GM12875 (cell line): ENCODE measurements at regions not wholly inside any gene's neighbourhood (a gene's known extent, or its start where the extent isn't known, plus 50 kb on each side); places are given as distances from the start of the nearest gene placed in this dataset.

Experiments
- H3K4me3 ChIP-seq: one replicate; pipeline ENCODE4 v1.5.1; 2011; ENCODE audit warnings: low read depth, low read length, control low read depth
- TF ChIP-seq, protein P1 (sequence below): IDR thresholded peaks from 2 replicates; pipeline ENCODE4 v1.5.1; 2011; ENCODE audit warnings: low read depth, mild to moderate bottlenecking, control low read depth, inconsistent platforms, low read length, moderate library complexity, borderline replicate concordance; ENCODE audit not compliant: insufficient read depth

DNA sequence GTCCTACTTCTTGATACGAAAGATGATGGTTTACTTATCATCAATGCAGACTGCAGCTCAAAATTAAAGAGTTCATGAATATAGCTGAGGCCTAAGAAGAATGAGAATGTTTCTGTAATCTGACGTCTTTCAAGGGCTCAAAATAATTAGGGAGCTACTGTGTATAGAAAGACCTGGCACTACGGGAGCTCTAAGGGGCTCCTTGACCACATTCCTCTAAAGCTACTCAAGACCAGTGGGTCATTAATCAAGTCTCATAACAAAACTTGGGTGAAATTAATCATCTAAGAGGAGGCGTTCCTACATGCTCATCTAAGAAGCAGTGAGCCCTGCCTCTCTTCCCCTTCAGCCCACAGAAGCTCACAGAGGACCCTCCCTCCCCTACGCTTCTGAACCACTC is 863.8 kb upstream of the AUTS2 start:
- TF ChIP-seq, protein P1, sequence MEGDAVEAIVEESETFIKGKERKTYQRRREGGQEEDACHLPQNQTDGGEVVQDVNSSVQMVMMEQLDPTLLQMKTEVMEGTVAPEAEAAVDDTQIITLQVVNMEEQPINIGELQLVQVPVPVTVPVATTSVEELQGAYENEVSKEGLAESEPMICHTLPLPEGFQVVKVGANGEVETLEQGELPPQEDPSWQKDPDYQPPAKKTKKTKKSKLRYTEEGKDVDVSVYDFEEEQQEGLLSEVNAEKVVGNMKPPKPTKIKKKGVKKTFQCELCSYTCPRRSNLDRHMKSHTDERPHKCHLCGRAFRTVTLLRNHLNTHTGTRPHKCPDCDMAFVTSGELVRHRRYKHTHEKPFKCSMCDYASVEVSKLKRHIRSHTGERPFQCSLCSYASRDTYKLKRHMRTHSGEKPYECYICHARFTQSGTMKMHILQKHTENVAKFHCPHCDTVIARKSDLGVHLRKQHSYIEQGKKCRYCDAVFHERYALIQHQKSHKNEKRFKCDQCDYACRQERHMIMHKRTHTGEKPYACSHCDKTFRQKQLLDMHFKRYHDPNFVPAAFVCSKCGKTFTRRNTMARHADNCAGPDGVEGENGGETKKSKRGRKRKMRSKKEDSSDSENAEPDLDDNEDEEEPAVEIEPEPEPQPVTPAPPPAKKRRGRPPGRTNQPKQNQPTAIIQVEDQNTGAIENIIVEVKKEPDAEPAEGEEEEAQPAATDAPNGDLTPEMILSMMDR, result no peak
- no peak overlapping the region for H3K4me3 ChIP-seq

DNA sequence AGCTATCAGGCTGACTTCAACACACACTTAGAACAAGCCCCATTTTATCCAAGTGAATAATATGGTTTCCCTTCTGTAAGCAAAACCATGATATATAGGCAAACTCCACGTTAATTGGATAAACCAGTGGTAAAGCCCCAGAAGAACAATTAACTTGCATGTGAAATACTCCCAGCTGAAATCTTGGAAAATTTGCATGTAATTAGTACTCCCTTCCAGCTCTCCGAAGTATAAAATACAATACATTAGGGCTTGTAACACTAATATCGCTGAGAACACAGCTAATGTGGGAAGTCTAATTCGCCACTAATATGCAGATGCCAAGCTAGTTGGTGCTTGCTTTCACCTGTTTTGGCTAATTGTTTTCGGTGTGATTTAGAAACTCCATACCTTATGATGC is 859.0 kb upstream of the AUTS2 start:
- H3K4me3 ChIP-seq, result no peak overlapping the region
- TF ChIP-seq, protein P1, result no peak

DNA sequence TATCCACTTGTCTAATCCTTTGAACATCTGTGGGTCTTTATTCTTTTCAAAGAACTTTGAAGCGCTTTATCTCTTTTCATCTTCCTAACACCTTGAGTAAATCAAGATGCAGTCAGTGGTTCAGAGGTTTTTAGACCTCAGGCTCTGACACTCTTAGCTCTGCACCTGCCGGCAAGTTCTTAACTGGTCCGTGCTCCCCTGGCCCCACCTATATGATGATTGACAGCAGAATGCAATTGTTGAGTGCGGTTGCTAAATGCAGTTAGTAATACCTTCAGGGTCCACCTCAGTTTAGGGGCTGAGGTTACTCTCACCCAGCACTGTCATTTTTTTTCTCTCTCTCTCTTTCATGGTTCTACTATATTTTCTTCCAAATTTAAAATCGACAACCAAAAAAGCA is 854.2 kb upstream of the AUTS2 start:
- no peak overlapping the region for H3K4me3 ChIP-seq
- TF ChIP-seq, protein P1, result no peak

DNA sequence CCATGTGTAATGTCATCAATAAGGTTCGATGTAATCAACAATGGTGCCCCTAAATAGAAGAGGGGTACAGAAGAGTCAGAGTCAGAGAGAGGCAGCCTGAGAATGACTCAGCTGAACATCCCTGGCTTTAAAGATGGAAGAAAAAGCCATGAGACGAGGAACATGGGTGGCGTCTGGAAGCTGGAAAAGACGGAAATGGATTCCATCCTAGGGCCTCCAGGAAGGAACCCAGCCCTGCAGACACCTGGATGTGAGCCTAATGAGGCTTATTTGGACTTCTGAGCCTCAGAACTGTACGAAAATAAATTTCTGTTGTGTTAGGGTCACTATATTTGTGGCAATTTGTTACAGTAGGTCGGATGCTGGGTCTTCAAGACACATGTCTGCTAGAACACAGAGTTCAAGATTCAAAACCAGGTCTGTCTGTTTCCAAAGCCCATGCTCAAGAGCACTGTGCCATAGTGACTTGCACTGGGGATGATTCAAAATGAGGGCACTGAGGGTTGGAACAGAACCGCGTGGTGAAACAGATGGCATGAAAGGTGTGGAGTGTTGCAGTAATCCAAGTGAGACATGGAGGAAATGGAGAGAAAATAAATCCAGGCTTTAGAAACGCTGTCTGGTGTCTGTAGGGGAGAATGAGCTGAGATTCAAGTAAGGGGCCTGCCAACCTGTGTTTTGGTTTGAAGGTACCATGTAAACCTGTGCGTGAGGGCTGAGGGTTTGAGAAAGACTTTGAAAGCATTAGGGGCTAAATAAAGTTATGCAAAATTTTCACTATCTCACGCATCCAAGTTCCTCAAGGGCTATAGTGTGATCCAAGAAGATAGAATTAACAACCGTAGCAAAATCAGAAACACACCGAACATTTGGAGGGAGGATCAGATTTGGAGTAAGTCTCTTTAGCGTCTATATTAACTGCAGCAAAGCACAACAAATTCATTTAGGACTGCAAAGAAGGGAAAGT is 849.1 kb upstream of the AUTS2 start:
- H3K4me3 ChIP-seq, result no peak overlapping the region
- TF ChIP-seq, protein P1, result no peak

DNA sequence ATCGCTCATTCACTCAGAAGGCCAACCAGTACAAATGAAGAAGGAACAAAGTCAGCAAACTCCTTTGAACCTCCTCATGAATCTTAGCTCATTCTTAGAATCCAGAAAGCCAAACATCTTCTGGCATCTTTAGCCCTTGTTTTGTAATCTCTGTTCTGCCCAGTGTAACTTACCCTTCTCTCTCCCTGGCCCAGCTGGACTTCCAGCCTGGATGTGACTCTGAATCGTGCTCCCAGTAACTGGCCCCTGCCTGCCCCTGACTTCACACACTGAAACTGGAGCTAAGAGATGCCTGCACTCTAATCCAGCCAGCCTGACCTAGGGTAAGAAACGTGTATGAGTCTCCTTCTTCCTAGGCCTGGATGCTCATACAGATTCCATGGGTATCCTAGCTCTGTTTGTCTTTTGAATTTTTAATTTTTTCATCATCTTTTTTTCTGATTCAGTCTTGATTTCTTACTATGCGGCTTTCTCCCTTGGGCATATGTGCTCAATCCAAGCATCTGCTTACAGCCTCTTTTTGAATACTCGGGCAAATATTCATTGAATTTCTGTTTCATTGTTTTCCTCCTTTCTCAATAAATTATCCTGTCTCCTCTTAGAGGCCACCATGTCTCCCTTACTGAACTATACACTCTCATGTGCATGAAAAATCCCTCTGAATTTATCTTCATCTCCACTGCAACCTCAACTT is 845.6 kb upstream of the AUTS2 start:
- TF ChIP-seq, protein P1, result no peak
- H3K4me3 ChIP-seq, result no peak overlapping the region

DNA sequence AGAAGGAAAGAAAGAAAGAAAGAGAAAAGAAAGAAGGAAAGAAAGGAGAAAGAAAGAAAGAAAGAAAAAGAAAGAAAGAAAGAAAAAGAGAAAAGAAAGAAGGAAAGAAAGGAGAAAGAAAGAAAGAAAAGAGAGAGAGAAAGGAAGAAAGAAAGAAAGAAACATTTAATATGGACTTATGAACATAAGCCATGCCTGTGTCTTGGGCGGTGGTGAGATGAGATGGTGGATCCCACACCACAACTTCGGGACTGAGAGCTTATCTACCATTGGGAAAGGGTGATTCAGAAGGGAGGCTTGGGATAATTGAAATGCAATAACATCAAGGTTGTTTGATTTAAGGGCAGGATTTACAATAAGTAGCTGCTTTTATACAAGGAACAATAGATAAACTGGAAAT is 843.9 kb upstream of the AUTS2 start:
- no peak overlapping the region for H3K4me3 ChIP-seq
- TF ChIP-seq, protein P1, result no peak
